B cell (primary cell): ENCODE measurements at regions not wholly inside any gene's neighbourhood (a gene's known extent, or its start where the extent isn't known, plus 50 kb on each side); places are given as distances from the start of the nearest gene placed in this dataset.

Source experiments
- ATAC-seq: fragments of 200-7000 bp; cut with Tn5 transposase; one replicate; pipeline ENCODE4 v1.10.0; 2021; ENCODE audit warnings: low read depth, mild to moderate bottlenecking, moderate number of reproducible peaks, moderate library complexity
- CTCF ChIA-PET: fragments of 350-600 bp; sonication (Branson Sonifier 250); formaldehyde crosslinking; loops from one replicate; lab custom pipeline; 2021; ENCODE audit warnings: antibody characterized with exemption, inconsistent platforms; lab: Charles Lee
- POLR2A ChIA-PET: fragments of 350-600 bp; sonication (Branson Sonifier 250); formaldehyde crosslinking; loops from one replicate; lab custom pipeline; 2021; ENCODE audit warnings: antibody characterized with exemption; lab: Charles Lee
- DNase-seq: peaks from one replicate; pipeline ENCODE4 v3.0.0; 2013
- H2AFZ ChIP-seq: 2 replicates; pipeline ENCODE4 v1.6.1; 2012; ENCODE audit warnings: mild to moderate bottlenecking, low read depth, low read length; ENCODE audit not compliant: insufficient read depth, poor library complexity, severe bottlenecking
- H3K27ac ChIP-seq, 2 donors: 1 replicate in 1 of 2; 2 replicates in 1 of 2; pipeline ENCODE4 v1.5.1; 2012 to 2013; ENCODE audit warnings: low read length in 2 of 2, mild to moderate bottlenecking in 2 of 2, moderate library complexity in 1 of 2
- H3K27me3 ChIP-seq, 4 experiments: fragments of 200-600 bp in 1 of 4; sonication (generic) in 1 of 4; replicated peaks in 1 of 4; 1 replicate in 2 of 4; 2 replicates in 2 of 4; pipeline versions ENCODE4 v1.6.1 to v1.7.0; 2013 to 2016; ENCODE audit warnings: low read length in 3 of 4, mild to moderate bottlenecking in 2 of 4, mixed read lengths in 1 of 4, moderate library complexity in 1 of 4; ENCODE audit not compliant: insufficient read depth in 4 of 4, control insufficient read depth in 3 of 4; ENCODE audit errors: control extremely low read depth in 1 of 4
- H3K36me3 ChIP-seq, 2 experiments: replicated peaks in 1 of 2; 1 replicate in 1 of 2; 2 replicates in 1 of 2; pipeline versions ENCODE4 v1.6.1 to v1.7.1; 2013; ENCODE audit warnings: low read length in 1 of 2; ENCODE audit not compliant: insufficient read depth in 2 of 2, control insufficient read depth in 1 of 2; ENCODE audit errors: control extremely low read depth in 1 of 2, extremely low read depth in 1 of 2
- H3K4me1 ChIP-seq, 2 donors: fragments of 200-600 bp in 1 of 2; sonication (generic) in 1 of 2; 1 replicate in 1 of 2; 2 replicates in 1 of 2; pipeline versions ENCODE4 v1.5.1 to v1.6.1; 2013 to 2017; ENCODE audit warnings: low read length in 2 of 2; ENCODE audit not compliant: control insufficient read depth in 2 of 2, insufficient read depth in 2 of 2
- H3K4me2 ChIP-seq: replicated peaks from 2 replicates; pipeline ENCODE3; 2012; ENCODE audit warnings: mild to moderate bottlenecking, low read depth, low read length; ENCODE audit not compliant: poor library complexity, severe bottlenecking
- H3K4me3 ChIP-seq, 5 experiments: fragments of 200-600 bp in 1 of 5; sonication (generic) in 1 of 5; 1 replicate in 3 of 5; 2 replicates in 2 of 5; pipeline versions ENCODE4 v1.5.1 to v1.7.0; 2011 to 2016; ENCODE audit warnings: low read length in 4 of 5, mild to moderate bottlenecking in 4 of 5, low read depth in 2 of 5, control low read depth in 1 of 5, moderate library complexity in 1 of 5; ENCODE audit not compliant: insufficient read depth in 1 of 5; ENCODE audit errors: control extremely low read depth in 1 of 5, extremely low read depth in 1 of 5
- H3K79me2 ChIP-seq: fragments of 200-600 bp; sonication (generic); one replicate; pipeline ENCODE4 v1.6.0; 2016; ENCODE audit warnings: low read length; ENCODE audit not compliant: control insufficient read depth, insufficient read depth
- H3K9ac ChIP-seq: fragments of 200-600 bp; sonication (generic); 2 replicates; pipeline ENCODE4 v1.6.1; 2017; ENCODE audit warnings: mild to moderate bottlenecking, low read length, moderate library complexity
- H3K9me3 ChIP-seq, 3 donors: one replicate each; pipeline versions ENCODE4 v1.6.1 to v1.7.1; 2013; ENCODE audit warnings: low read length in 2 of 3; ENCODE audit not compliant: control insufficient read depth in 2 of 3, insufficient read depth in 1 of 3; ENCODE audit errors: control extremely low read depth in 1 of 3
- H4K20me1 ChIP-seq: 2 replicates; pipeline ENCODE4 v1.6.0; 2012; ENCODE audit warnings: mild to moderate bottlenecking, low read length; ENCODE audit not compliant: insufficient read depth, control insufficient read depth, poor library complexity, severe bottlenecking
- H3K27ac Mint-ChIP-seq: one replicate; pipeline ENCODE4 v1.8.0; 2021; ENCODE audit warnings: mixed read lengths
- H3K27me3 Mint-ChIP-seq: one replicate; pipeline ENCODE4 v1.8.0; 2021; ENCODE audit warnings: mixed read lengths
- H3K4me1 Mint-ChIP-seq: one replicate; pipeline ENCODE4 v1.8.0; 2021; ENCODE audit warnings: mixed read lengths
- H3K4me3 Mint-ChIP-seq: one replicate; pipeline ENCODE4 v1.8.0; 2021; ENCODE audit warnings: mixed read lengths
- H3K9me3 Mint-ChIP-seq: one replicate; pipeline ENCODE4 v1.8.0; 2022; ENCODE audit warnings: mixed read lengths; ENCODE audit not compliant: insufficient read depth
- CTCF ChIP-seq: fragments of 200-600 bp; IDR thresholded peaks from one replicate; pipeline ENCODE4 v1.8.0; 2022; ENCODE audit warnings: antibody characterized with exemption, mild to moderate bottlenecking
- EZH2 ChIP-seq: IDR thresholded peaks from 2 replicates; pipeline ENCODE4 v1.6.1; 2012; ENCODE audit warnings: borderline replicate concordance, low read depth, mild to moderate bottlenecking, moderate library complexity, low read length; ENCODE audit not compliant: insufficient read depth, poor library complexity, severe bottlenecking
- WGBS: methylation state at CpG from one replicate; pipeline ENCODE4 v1.1.5; 2013; ENCODE audit warnings: missing lambda C conversion rate; ENCODE audit not compliant: insufficient coverage; 5-methylcytosine and 5-hydroxymethylcytosine counted together
- intact Hi-C: fragments of 100-400 bp; cut with micrococcal nuclease; formaldehyde crosslinking; loops from one replicate; pipeline ENCODE4 v1.10.0; 2022

- H3K27ac ChIP-seq: no peak overlapping the region
- no peak overlapping the region for H3K27ac Mint-ChIP-seq
- no CpG with 5 or more reads among the region's 1 CpG for WGBS
Observed at GRCh38 chr4:145281951-145282350, 101.6 kb upstream of the OTUD4 start.

GRCh38 chr4:145281224-145281623 is 100.8 kb upstream of the OTUD4 start:
- H3K4me3 ChIP-seq: no peak overlapping the region
- intact Hi-C loops: no loop called here
- H3K4me2 ChIP-seq: no peak overlapping the region
- DNase-seq (no peak), ATAC-seq (no peak)
- no peaks in the 10 kb centered on the region for H3K9me3 ChIP-seq
- Mint-ChIP-seq H3K4me1 (no peaks in the 10 kb centered on the region), H3K9me3 (no peaks in the 10 kb centered on the region), H3K27ac (no peak overlapping the region), H3K4me3 (no peak overlapping the region), H3K27me3 (peaks cover 18% of the 10 kb centered on the region)
- H4K20me1 ChIP-seq: no peaks in the 10 kb centered on the region
- H3K27me3 ChIP-seq: no peaks in the 10 kb centered on the region
- H3K27ac ChIP-seq: no peak overlapping the region
- H2AFZ ChIP-seq: no peak overlapping the region
- TF ChIP-seq EZH2 (no peak), CTCF (no peak)
- no peaks in the 10 kb centered on the region for H3K79me2 ChIP-seq
- CTCF ChIA-PET: no interaction called here
- no peaks in the 10 kb centered on the region for H3K36me3 ChIP-seq
- no peak overlapping the region for H3K9ac ChIP-seq
- H3K4me1 ChIP-seq: no peaks in the 10 kb centered on the region
- WGBS: 90% methylated on average over 7 of the region's 9 CpGs
- POLR2A ChIA-PET: no interaction called here

More at GRCh38 chr4:145281951-145282350, 101.6 kb upstream of the OTUD4 start:
- no peak for TF ChIP-seq CTCF
- no peaks in the 10 kb centered on the region for H3K9me3 ChIP-seq
- H3K4me1 Mint-ChIP-seq: no peaks in the 10 kb centered on the region
- DNase-seq (no peak), ATAC-seq (no peak)
- no peaks in the 10 kb centered on the region for H3K36me3 ChIP-seq
- H3K9ac ChIP-seq: no peak overlapping the region
- no peaks in the 10 kb centered on the region for H4K20me1 ChIP-seq
- peaks cover 17% of the 10 kb centered on the region for H3K27me3 Mint-ChIP-seq
- no peaks in the 10 kb centered on the region for H3K27me3 ChIP-seq
- intact Hi-C loops: no loop called here
- ChIA-PET POLR2A (no interaction called here), CTCF (no interaction called here)
- H3K4me2 ChIP-seq: no peak overlapping the region
- no peaks in the 10 kb centered on the region for H3K9me3 Mint-ChIP-seq
- H3K79me2 ChIP-seq: no peaks in the 10 kb centered on the region
- H3K4me3 Mint-ChIP-seq: no peak overlapping the region
- no peak overlapping the region for H2AFZ ChIP-seq
- H3K4me3 ChIP-seq: no peak overlapping the region
- H3K4me1 ChIP-seq: no peaks in the 10 kb centered on the region
